ENCODE measurements at regions not wholly inside any gene's neighbourhood (a gene's known extent, or its start where the extent isn't known, plus 50 kb on each side); places are given as distances from the start of the nearest gene placed in this dataset.

- no peaks in the 10 kb centered on the region for H3K9me2 ChIP-seq
- ChIA-PET CTCF (no interaction called here), POLR2A (no interaction called here)
- H3F3A ChIP-seq (replicated peaks; ENCODE audit: insufficient read depth), result no peaks in the 10 kb centered on the region
- H3K79me2 ChIP-seq (ENCODE audit: insufficient read depth), result no peaks in the 10 kb centered on the region
- no peak overlapping the region for H3K9ac ChIP-seq
- peaks cover 5% of the 10 kb centered on the region; the same call in 1 of the 2 replicates for H3K9me3 ChIP-seq
- no peak overlapping the region for H3K4me2 ChIP-seq
- H3K36me3 ChIP-seq (replicated peaks in 1 of 2; ENCODE audit: control insufficient read depth in 1 of 2, insufficient read depth in 2 of 2, low read length in 1 of 2), result no peaks in the 10 kb centered on the region
- 27% methylated on average over 1 of the region's 1 CpG for WGBS (ENCODE audit: low lambda C conversion rate)
- no peaks in the 10 kb centered on the region for H3K27me3 ChIP-seq (ENCODE audit: insufficient read depth)
- H4K20me1 ChIP-seq (ENCODE audit: insufficient read depth), result no peaks in the 10 kb centered on the region
- no peak for TF ChIP-seq TEAD4 (IDR thresholded peaks at IDR 0.05; ENCODE audit: borderline replicate concordance, insufficient read depth)
- no peak for TF ChIP-seq RFX5 (IDR thresholded peaks at IDR 0.05; ENCODE audit: low read length)
- no peak for TF ChIP-seq FOXJ3 (CRISPR knock-in tag; IDR thresholded peaks at IDR 0.05)
- no peak for TF ChIP-seq GATA2 (CRISPR knock-in tag; IDR thresholded peaks at IDR 0.05)
- no peak for TF ChIP-seq CHD2 (IDR thresholded peaks at IDR 0.05; ENCODE audit: low read length, partially characterized antibody)
- TF ChIP-seq EP300 (IDR thresholded peaks at IDR 0.05; ENCODE audit: borderline replicate concordance in 1 of 2, low read depth in 1 of 2, low read length in 1 of 2), result no peak
- TF ChIP-seq MEF2A (IDR thresholded peaks at IDR 0.05; ENCODE audit: borderline replicate concordance, low read depth), result no peak
- TF ChIP-seq RXRA (IDR thresholded peaks at IDR 0.05; ENCODE audit: borderline replicate concordance, low read depth), result no peak
- TF ChIP-seq, protein P1, sequence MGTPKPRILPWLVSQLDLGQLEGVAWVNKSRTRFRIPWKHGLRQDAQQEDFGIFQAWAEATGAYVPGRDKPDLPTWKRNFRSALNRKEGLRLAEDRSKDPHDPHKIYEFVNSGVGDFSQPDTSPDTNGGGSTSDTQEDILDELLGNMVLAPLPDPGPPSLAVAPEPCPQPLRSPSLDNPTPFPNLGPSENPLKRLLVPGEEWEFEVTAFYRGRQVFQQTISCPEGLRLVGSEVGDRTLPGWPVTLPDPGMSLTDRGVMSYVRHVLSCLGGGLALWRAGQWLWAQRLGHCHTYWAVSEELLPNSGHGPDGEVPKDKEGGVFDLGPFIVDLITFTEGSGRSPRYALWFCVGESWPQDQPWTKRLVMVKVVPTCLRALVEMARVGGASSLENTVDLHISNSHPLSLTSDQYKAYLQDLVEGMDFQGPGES (IDR thresholded peaks at IDR 0.05; ENCODE audit: low read depth, low read length), result no peak
- TF ChIP-seq MAX (IDR thresholded peaks at IDR 0.05; ENCODE audit: low read depth), result no peak
- TF ChIP-seq SIN3A (IDR thresholded peaks at IDR 0.05; ENCODE audit: borderline replicate concordance, low read depth, low read length), result no peak
- no peak for TF ChIP-seq RAD21 (IDR thresholded peaks at IDR 0.05; ENCODE audit: low read length)
- no peak for TF ChIP-seq CTCF (IDR thresholded peaks at IDR 0.05)
- TF ChIP-seq, protein P2, sequence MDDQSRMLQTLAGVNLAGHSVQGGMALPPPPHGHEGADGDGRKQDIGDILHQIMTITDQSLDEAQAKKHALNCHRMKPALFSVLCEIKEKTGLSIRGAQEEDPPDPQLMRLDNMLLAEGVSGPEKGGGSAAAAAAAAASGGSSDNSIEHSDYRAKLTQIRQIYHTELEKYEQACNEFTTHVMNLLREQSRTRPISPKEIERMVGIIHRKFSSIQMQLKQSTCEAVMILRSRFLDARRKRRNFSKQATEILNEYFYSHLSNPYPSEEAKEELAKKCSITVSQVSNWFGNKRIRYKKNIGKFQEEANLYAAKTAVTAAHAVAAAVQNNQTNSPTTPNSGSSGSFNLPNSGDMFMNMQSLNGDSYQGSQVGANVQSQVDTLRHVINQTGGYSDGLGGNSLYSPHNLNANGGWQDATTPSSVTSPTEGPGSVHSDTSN (IDR thresholded peaks at IDR 0.05), result no peak
- H3K4me1 ChIP-seq (ENCODE audit: control insufficient read depth in 1 of 2, insufficient read depth in 2 of 2, low read depth in 1 of 2, low read length in 1 of 2), result no peaks in the 10 kb centered on the region
- H2AFZ ChIP-seq (ENCODE audit: low read depth), result peak overlapping the region; percentile 31; the same call in 1 of the 2 replicates
- H3K27ac ChIP-seq (ENCODE audit: low read depth in 2 of 2, low read length in 1 of 2), result no peak overlapping the region
- H3K4me3 ChIP-seq (ENCODE audit: low read depth in 2 of 2, low read length in 1 of 2), result no peak overlapping the region
- DNase-seq, result no peak
These were observed 1354.0 kb downstream of the CDH8 start for GRCh38 chr16:60682219-60682618.

DNA sequence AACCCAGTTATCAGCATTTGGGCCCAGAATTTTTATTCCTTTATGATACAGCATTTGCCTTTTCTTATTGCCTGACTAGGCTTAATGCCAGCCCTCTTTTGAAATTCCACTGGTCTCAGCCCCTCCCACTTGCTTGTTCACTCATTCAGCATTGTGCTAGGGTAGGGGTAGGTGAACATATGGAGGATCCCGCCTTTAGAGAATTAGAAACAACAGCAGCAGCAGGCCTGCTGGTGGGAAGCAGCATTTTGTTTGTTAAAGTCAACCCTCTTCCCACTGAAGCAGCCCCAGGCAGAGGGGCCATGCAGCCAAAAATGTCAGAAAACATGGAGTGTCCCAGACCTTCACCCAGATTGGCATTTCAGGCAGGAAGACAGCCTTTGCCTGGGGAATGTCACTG, 1355.2 kb downstream of the CDH8 start:
- no peaks in the 10 kb centered on the region for H3K79me2 ChIP-seq (ENCODE audit: insufficient read depth)
- H3K4me1 ChIP-seq (ENCODE audit: control insufficient read depth in 1 of 2, insufficient read depth in 2 of 2, low read depth in 1 of 2, low read length in 1 of 2), result no peaks in the 10 kb centered on the region
- DNase-seq, result no peak
- no peak overlapping the region for H2AFZ ChIP-seq (ENCODE audit: low read depth)
- no peak overlapping the region for H3K4me3 ChIP-seq (ENCODE audit: low read depth in 2 of 2, low read length in 1 of 2)
- no peak overlapping the region for H3K4me2 ChIP-seq
- CTCF ChIA-PET, result no interaction called here
- H3K9me2 ChIP-seq, result no peaks in the 10 kb centered on the region
- peaks cover 5% of the 10 kb centered on the region; the same call in 1 of the 2 replicates for H3K9me3 ChIP-seq
- WGBS (ENCODE audit: low lambda C conversion rate), result 36% methylated on average over 1 of the region's 1 CpG
- no peaks in the 10 kb centered on the region for H3K27me3 ChIP-seq (ENCODE audit: insufficient read depth)
- H4K20me1 ChIP-seq (ENCODE audit: insufficient read depth), result no peaks in the 10 kb centered on the region
- no peaks in the 10 kb centered on the region for H3F3A ChIP-seq (replicated peaks; ENCODE audit: insufficient read depth)
- POLR2A ChIA-PET, result no interaction called here
- no peaks in the 10 kb centered on the region for H3K36me3 ChIP-seq (replicated peaks in 1 of 2; ENCODE audit: control insufficient read depth in 1 of 2, insufficient read depth in 2 of 2, low read length in 1 of 2)
- no peak overlapping the region for H3K9ac ChIP-seq
- no peak overlapping the region for H3K27ac ChIP-seq (ENCODE audit: low read depth in 2 of 2, low read length in 1 of 2)
- TF ChIP-seq SIN3A (IDR thresholded peaks at IDR 0.05; ENCODE audit: borderline replicate concordance, low read depth, low read length) (no peak), GATA2 (CRISPR knock-in tag; IDR thresholded peaks at IDR 0.05) (no peak), FOXJ3 (CRISPR knock-in tag; IDR thresholded peaks at IDR 0.05) (no peak), TCF12 (IDR thresholded peaks at IDR 0.05) (no peak), GABPA (IDR thresholded peaks at IDR 0.05; ENCODE audit: low read depth) (no peak), NRF1 (IDR thresholded peaks at IDR 0.05; ENCODE audit: low read depth, low read length) (no peak), RFX5 (IDR thresholded peaks at IDR 0.05; ENCODE audit: low read length) (no peak), CTCF (IDR thresholded peaks at IDR 0.05) (no peak), CHD2 (IDR thresholded peaks at IDR 0.05; ENCODE audit: low read length, partially characterized antibody) (no peak)
- TF ChIP-seq, protein P3, sequence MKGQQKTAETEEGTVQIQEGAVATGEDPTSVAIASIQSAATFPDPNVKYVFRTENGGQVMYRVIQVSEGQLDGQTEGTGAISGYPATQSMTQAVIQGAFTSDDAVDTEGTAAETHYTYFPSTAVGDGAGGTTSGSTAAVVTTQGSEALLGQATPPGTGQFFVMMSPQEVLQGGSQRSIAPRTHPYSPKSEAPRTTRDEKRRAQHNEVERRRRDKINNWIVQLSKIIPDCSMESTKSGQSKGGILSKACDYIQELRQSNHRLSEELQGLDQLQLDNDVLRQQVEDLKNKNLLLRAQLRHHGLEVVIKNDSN (IDR thresholded peaks at IDR 0.05; ENCODE audit: borderline replicate concordance, low read depth), result no peak
- TF ChIP-seq, protein P1 (IDR thresholded peaks at IDR 0.05; ENCODE audit: low read depth, low read length), result no peak

All from SK-N-SH (cell line).